Stimulated activated CD8-positive, alpha-beta memory T cell treated with anti-CD3 and anti-CD28 coated beads, Interleukin-15, amount 100 ng/mL, for 1 hour (primary cell): ENCODE measurements at regions not wholly inside any gene's neighbourhood (a gene's known extent, or its start where the extent isn't known, plus 50 kb on each side); places are given as distances from the start of the nearest gene placed in this dataset.
"Not testable (repeated sequence)": the region's sequence is repeated elsewhere in the genome, so short reads cannot be mapped to it uniquely, and the experiment has no call there.

Experiments
- DNase-seq: peaks from one replicate; pipeline ENCODE4 v3.0.0-alpha.2; 2020; ENCODE audit warnings: low read depth

- DNase-seq = no peak
These were observed 87.9 kb downstream of the PHLDA1 start for GRCh38 chr12:75943730-75944096.

GRCh38 chr12:75941661-75942060, 89.9 kb downstream of the PHLDA1 start:
- DNase-seq = not testable (repeated sequence)

GRCh38 chr12:75939016-75939642, 92.4 kb downstream of the PHLDA1 start:
- DNase-seq = no peak

GRCh38 chr12:75938189-75938588, 93.4 kb downstream of the PHLDA1 start:
- DNase-seq = no peak

- DNase-seq = no peak
These were observed 94.1 kb downstream of the PHLDA1 start for GRCh38 chr12:75937486-75937885.

GRCh38 chr12:75936515-75937440, 94.8 kb downstream of the PHLDA1 start:
- DNase-seq = no peak

GRCh38 chr12:75935539-75936242, 95.9 kb downstream of the PHLDA1 start:
- no peak for DNase-seq

GRCh38 chr12:75933101-75933500, 98.5 kb downstream of the PHLDA1 start:
- no peak for DNase-seq

GRCh38 chr12:75932241-75932640, 99.3 kb downstream of the PHLDA1 start:
- no peak for DNase-seq

- no peak for DNase-seq
These were observed 107.5 kb downstream of the PHLDA1 start for GRCh38 chr12:75923964-75924666.

- no peak for DNase-seq
These were observed 108.5 kb downstream of the PHLDA1 start for GRCh38 chr12:75922944-75923642.

- no peak for DNase-seq
These were observed 109.8 kb downstream of the PHLDA1 start for GRCh38 chr12:75921622-75922289.

- DNase-seq = no peak
These were observed 113.9 kb downstream of the PHLDA1 start for GRCh38 chr12:75917715-75918114.

GRCh38 chr12:75917083-75917482, 114.5 kb downstream of the PHLDA1 start:
- DNase-seq = no peak

- no peak for DNase-seq
These were observed 117.8 kb downstream of the PHLDA1 start for GRCh38 chr12:75913502-75914351.

- DNase-seq = no peak
These were observed 121.6 kb downstream of the PHLDA1 start for GRCh38 chr12:75909714-75910656.

- no peak for DNase-seq
These were observed 122.5 kb downstream of the PHLDA1 start for GRCh38 chr12:75908961-75909605.

- DNase-seq = no peak
These were observed 125.7 kb downstream of the PHLDA1 start for GRCh38 chr12:75905922-75906321.
